ENCODE measurements at regions not wholly inside any gene's neighbourhood (a gene's known extent, or its start where the extent isn't known, plus 50 kb on each side); places are given as distances from the start of the nearest gene placed in this dataset.

DNA sequence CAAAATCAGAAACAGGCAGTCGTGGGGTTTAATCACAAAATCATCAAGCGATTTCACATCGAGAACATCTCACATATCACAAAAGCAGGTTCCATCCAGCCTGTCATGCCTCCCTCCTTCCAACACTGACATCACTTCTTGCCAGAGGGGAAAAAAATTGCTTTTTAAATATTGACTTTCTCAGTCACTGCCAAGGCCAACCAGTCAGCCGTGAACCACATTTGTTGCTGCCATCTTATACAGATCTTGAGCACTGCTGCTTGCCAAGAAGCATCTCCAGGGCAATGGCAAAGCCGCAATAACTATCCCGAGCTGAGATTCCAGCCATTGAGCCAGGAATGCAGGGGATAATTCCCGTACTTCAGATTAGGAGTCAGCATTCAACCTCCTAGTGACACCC lies 174.6 kb downstream of the ANXA2 start:
- dilution Hi-C loops (cut with MboI; ENCODE audit: extremely low pct_ligation_motif_present, low sequenced_read_pairs) (no loop called here), intact Hi-C loops (cut with micrococcal nuclease) (no loop called here)
- Histone ChIP-seq H3K79me2 (ENCODE audit: control insufficient read depth, insufficient read depth, low read length) (no peaks in the 10 kb centered on the region), H3K36me3 (ENCODE audit: control insufficient read depth in 2 of 2, extremely low read depth in 1 of 2, insufficient read depth in 2 of 2, low read length in 2 of 2) (no peaks in the 10 kb centered on the region), H3K9me1 (replicated peaks; ENCODE audit: control insufficient read depth, extremely low read depth, insufficient read depth, low read length) (no peaks in the 10 kb centered on the region), H3K4me1 (ENCODE audit: control insufficient read depth, extremely low read depth, insufficient read depth, low read length) (no peaks in the 10 kb centered on the region), H3K9ac (replicated peaks; ENCODE audit: extremely low read depth, insufficient read depth, low read length) (no peak overlapping the region), H3K27ac (ENCODE audit: insufficient read depth, low read depth, low read length) (no peak overlapping the region), H2AFZ (ENCODE audit: low read depth, low read length) (no peak overlapping the region), H3K9me3 (replicated peaks; ENCODE audit: control insufficient read depth, insufficient read depth, low read length) (no peaks in the 10 kb centered on the region), H3K27me3 (ENCODE audit: control insufficient read depth in 2 of 2, insufficient read depth in 2 of 2, low read length in 2 of 2) (peaks cover 0 to 13% of the 10 kb centered on the region in 2 experiments), H3K4me2 (ENCODE audit: insufficient read depth, low read length) (no peak overlapping the region), H4K20me1 (replicated peaks; ENCODE audit: control insufficient read depth, extremely low read depth, insufficient read depth, low read length) (no peaks in the 10 kb centered on the region), H3K4me3 (replicated peaks in 1 of 3; ENCODE audit: insufficient read depth in 1 of 3, low read depth in 1 of 3, low read length in 3 of 3) (no peak overlapping the region)
- TF ChIP-seq, protein P1, sequence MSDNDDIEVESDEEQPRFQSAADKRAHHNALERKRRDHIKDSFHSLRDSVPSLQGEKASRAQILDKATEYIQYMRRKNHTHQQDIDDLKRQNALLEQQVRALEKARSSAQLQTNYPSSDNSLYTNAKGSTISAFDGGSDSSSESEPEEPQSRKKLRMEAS (IDR thresholded peaks at IDR 0.05; ENCODE audit: insufficient read depth, insufficient read length): no peak
- TF ChIP-seq JUN (IDR thresholded peaks at IDR 0.05; ENCODE audit: borderline replicate concordance, insufficient read depth, insufficient read length, low read depth) (no peak), MYC (IDR thresholded peaks at IDR 0.05; ENCODE audit: low read depth, low read length) (no peak), GATA2 (IDR thresholded peaks at IDR 0.05; ENCODE audit: insufficient read depth, insufficient read length, low read depth, low read length) (no peak), FOS (IDR thresholded peaks at IDR 0.05; ENCODE audit: borderline replicate concordance, insufficient read depth, low read length) (no peak), POLR2AphosphoS5 (IDR thresholded peaks at IDR 0.05; ENCODE audit: insufficient read depth, low read depth, low read length) (no peak), POLR2A (IDR thresholded peaks at IDR 0.05; ENCODE audit: low read depth, low read length) (no peak), EZH2 (IDR thresholded peaks at IDR 0.05; ENCODE audit: borderline replicate concordance, low read depth, low read length, severe bottlenecking) (no peak)
- TF ChIP-seq, protein P2, sequence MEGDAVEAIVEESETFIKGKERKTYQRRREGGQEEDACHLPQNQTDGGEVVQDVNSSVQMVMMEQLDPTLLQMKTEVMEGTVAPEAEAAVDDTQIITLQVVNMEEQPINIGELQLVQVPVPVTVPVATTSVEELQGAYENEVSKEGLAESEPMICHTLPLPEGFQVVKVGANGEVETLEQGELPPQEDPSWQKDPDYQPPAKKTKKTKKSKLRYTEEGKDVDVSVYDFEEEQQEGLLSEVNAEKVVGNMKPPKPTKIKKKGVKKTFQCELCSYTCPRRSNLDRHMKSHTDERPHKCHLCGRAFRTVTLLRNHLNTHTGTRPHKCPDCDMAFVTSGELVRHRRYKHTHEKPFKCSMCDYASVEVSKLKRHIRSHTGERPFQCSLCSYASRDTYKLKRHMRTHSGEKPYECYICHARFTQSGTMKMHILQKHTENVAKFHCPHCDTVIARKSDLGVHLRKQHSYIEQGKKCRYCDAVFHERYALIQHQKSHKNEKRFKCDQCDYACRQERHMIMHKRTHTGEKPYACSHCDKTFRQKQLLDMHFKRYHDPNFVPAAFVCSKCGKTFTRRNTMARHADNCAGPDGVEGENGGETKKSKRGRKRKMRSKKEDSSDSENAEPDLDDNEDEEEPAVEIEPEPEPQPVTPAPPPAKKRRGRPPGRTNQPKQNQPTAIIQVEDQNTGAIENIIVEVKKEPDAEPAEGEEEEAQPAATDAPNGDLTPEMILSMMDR (IDR thresholded peaks at IDR 0.05; ENCODE audit: extremely low read depth in 1 of 2, insufficient read depth in 1 of 2, low read depth in 1 of 2, low read length in 2 of 2): no peak
- CTCF ChIA-PET: interaction anchor here (2.2 kb wide), 1 partner anchor 11 kb away, joined by 6 read pairs; no protein-coding TSS in a partner anchor
- DNase-seq (ENCODE audit: low read depth, low spot score) (no peak), FAIRE-seq (no peak)
- POLR2A ChIA-PET: no interaction called here
- no TSS peak for BruUV-seq (replicated peaks)
